Neutrophil (primary cell): ENCODE measurements at regions not wholly inside any gene's neighbourhood (a gene's known extent, or its start where the extent isn't known, plus 50 kb on each side); places are given as distances from the start of the nearest gene placed in this dataset.

ENCODE experiments used
- H3K27ac ChIP-seq: fragments of 200-600 bp; sonication (generic); 2 replicates; pipeline ENCODE4 v1.5.1; 2016; ENCODE audit warnings: mild to moderate bottlenecking, moderate library complexity
- H3K27me3 ChIP-seq: fragments of 200-600 bp; sonication (generic); 2 replicates; pipeline ENCODE4 v1.6.0; 2016; ENCODE audit warnings: mild to moderate bottlenecking
- H3K36me3 ChIP-seq: fragments of 200-600 bp; sonication (generic); 2 replicates; pipeline ENCODE4 v1.5.1; 2017
- H3K4me1 ChIP-seq, 2 experiments: fragments of 200-600 bp in 1 of 2; sonication (generic) in 1 of 2; 1 replicate in 1 of 2; 2 replicates in 1 of 2; pipeline versions ENCODE4 v1.5.1 to v1.6.1; 2013 to 2016; ENCODE audit warnings: low read depth in 1 of 2, low read length in 1 of 2, mild to moderate bottlenecking in 1 of 2, moderate library complexity in 1 of 2; ENCODE audit not compliant: control insufficient read depth in 1 of 2, insufficient read depth in 1 of 2
- H3K4me3 ChIP-seq, 2 experiments: fragments of 200-600 bp in 1 of 2; sonication (generic) in 1 of 2; 1 replicate in 1 of 2; 2 replicates in 1 of 2; pipeline ENCODE4 v1.5.1; 2013 to 2016; ENCODE audit warnings: low read depth in 1 of 2, low read length in 1 of 2, mild to moderate bottlenecking in 1 of 2, moderate library complexity in 1 of 2
- H3K9me3 ChIP-seq: fragments of 200-600 bp; sonication (generic); 2 replicates; pipeline ENCODE4 v1.5.1; 2016
- TF ChIP-seq, protein P1 (sequence below): fragments of 200-600 bp; sonication (generic); IDR thresholded peaks from 2 replicates; pipeline ENCODE4 v1.5.1; 2016; ENCODE audit warnings: antibody characterized with exemption

DNA sequence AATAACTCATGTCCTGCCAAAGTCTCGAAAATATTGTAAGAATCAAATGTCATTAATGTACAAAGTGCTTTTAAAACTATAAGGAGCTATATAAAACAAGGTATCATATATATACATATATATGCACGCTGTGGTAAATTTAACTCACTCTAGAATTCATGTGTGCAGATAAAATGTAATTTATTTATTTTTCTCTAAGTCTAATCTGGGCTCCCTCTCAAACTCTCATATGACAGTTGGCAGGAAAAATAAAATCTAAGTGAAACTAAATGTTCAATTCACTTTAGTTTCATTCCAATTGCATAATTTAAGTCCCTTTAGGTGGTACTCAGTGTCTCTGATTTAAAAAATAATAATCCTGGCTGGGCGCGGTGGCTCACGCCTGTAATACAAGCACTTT lies 372.0 kb upstream of the DAB1 start:
- H3K27ac ChIP-seq: no peak overlapping the region
- H3K4me1 ChIP-seq: no peaks in the 10 kb centered on the region
- TF ChIP-seq, protein P1, sequence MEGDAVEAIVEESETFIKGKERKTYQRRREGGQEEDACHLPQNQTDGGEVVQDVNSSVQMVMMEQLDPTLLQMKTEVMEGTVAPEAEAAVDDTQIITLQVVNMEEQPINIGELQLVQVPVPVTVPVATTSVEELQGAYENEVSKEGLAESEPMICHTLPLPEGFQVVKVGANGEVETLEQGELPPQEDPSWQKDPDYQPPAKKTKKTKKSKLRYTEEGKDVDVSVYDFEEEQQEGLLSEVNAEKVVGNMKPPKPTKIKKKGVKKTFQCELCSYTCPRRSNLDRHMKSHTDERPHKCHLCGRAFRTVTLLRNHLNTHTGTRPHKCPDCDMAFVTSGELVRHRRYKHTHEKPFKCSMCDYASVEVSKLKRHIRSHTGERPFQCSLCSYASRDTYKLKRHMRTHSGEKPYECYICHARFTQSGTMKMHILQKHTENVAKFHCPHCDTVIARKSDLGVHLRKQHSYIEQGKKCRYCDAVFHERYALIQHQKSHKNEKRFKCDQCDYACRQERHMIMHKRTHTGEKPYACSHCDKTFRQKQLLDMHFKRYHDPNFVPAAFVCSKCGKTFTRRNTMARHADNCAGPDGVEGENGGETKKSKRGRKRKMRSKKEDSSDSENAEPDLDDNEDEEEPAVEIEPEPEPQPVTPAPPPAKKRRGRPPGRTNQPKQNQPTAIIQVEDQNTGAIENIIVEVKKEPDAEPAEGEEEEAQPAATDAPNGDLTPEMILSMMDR: no peak
- H3K4me3 ChIP-seq: no peak overlapping the region
- H3K9me3 ChIP-seq: no peaks in the 10 kb centered on the region
- H3K27me3 ChIP-seq: no peaks in the 10 kb centered on the region
- H3K36me3 ChIP-seq: no peaks in the 10 kb centered on the region

DNA sequence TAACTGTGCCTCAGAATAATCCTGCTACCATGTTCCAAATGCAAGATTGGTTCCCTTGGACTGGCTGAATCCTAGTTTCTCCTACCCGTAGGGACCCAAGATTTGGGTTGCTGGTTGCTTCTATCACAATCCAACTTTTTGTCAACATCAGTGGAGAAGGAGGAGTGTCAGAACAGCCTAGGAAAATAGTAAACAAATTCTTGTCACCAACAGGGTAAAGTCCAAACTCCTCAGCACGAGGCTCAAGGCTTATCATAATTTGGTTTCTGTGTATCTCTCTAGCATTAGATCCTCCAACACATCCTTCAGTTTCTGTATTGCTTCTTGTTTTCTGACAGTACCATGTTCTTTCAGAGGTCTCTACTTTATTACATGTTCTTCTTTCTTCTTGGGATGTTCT lies 370.2 kb upstream of the DAB1 start:
- Histone ChIP-seq H3K36me3 (no peaks in the 10 kb centered on the region), H3K27me3 (no peaks in the 10 kb centered on the region), H3K4me3 (no peak overlapping the region), H3K9me3 (no peaks in the 10 kb centered on the region), H3K4me1 (no peaks in the 10 kb centered on the region), H3K27ac (no peak overlapping the region)
- TF ChIP-seq, protein P1: no peak

DNA sequence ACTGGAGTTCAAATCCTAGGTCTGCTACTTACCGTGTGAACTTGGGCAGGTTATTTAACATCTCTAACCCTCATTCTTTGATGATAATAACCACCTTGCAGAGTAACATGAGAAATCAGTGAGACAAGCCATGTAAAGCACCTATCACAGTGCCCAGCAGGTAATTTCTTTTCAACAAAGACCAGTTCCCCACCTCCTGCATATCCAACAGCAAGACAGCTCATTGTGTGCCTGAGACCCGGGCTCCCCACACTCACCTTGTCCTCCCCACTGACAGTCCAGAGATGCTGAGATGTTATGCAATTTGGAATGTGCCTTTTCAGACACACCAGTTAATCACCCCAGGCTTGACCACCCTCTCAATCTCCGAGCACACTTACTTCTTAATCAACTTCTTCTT lies 367.6 kb upstream of the DAB1 start:
- TF ChIP-seq, protein P1: no peak
- H3K9me3 ChIP-seq: no peaks in the 10 kb centered on the region
- no peaks in the 10 kb centered on the region for H3K27me3 ChIP-seq
- H3K4me1 ChIP-seq: no peaks in the 10 kb centered on the region
- no peaks in the 10 kb centered on the region for H3K36me3 ChIP-seq
- H3K4me3 ChIP-seq: no peak overlapping the region
- H3K27ac ChIP-seq: no peak overlapping the region

DNA sequence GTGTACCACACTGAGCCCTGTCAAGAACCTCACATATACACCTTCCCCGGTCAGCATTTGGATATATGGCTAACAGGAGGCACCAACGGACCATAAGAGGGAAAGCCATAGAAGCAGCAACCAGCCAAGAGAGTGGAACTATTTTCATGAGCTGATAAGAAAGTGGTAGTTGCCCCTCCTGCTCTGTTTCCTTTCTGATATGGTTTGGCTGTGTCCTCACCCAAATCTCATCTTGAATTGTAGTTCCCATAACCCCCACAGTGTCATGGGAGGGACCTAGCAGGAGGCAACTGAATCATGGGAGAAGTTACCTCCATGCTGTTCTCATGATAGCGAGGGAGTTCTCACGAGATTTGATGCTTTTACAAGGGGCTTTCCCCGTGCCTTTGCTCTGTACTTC lies 366.1 kb upstream of the DAB1 start:
- Histone ChIP-seq H3K36me3 (no peaks in the 10 kb centered on the region), H3K9me3 (no peaks in the 10 kb centered on the region), H3K4me3 (no peak overlapping the region), H3K4me1 (no peaks in the 10 kb centered on the region), H3K27me3 (no peaks in the 10 kb centered on the region), H3K27ac (no peak overlapping the region)
- TF ChIP-seq, protein P1: no peak

DNA sequence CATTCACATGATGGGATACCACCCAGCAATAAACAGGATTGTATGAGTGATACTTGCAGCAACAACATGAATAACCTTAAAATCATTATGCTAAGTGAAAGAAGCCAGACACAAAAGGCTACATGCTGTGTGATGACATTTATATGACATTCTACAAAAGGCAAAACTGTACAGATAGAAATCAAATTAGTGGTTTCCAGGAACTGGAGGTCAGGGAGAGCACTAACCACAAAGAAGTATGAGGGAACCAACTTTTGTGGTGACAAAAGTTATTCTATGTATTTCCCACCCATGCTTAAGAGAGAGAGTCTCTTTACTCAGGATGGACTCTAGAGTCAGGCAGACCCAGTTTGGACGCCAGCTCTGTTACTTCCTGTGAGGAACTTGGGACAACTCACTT lies 364.5 kb upstream of the DAB1 start:
- Histone ChIP-seq H3K36me3 (no peaks in the 10 kb centered on the region), H3K9me3 (no peaks in the 10 kb centered on the region), H3K4me3 (no peak overlapping the region), H3K4me1 (no peaks in the 10 kb centered on the region), H3K27ac (no peak overlapping the region), H3K27me3 (no peaks in the 10 kb centered on the region)
- TF ChIP-seq, protein P1: no peak

DNA sequence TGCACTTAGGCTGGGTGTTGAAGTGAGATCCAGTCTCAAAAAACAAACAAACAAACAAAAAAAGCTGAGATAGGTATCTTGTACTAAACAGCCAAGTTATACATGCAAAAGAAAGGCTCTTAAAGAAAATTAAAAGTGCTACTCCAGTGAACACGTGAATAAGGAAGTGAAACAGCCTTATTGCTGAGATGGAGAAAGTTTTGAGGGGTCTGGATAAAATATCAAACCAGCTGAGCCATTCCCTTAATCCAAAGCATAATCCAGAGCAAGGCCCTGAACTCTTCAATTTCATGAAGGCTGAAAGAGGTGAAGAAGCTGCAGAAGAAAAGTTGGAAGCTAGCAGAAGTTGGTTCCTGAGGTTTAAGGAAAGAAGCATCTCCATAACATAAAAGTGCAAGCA lies 360.5 kb upstream of the DAB1 start:
- Histone ChIP-seq H3K9me3 (no peaks in the 10 kb centered on the region), H3K27ac (no peak overlapping the region), H3K36me3 (no peaks in the 10 kb centered on the region), H3K27me3 (no peaks in the 10 kb centered on the region), H3K4me1 (no peaks in the 10 kb centered on the region), H3K4me3 (no peak overlapping the region)
- TF ChIP-seq, protein P1: no peak
